ENCODE measurements at regions not wholly inside any gene's neighbourhood (a gene's known extent, or its start where the extent isn't known, plus 50 kb on each side); places are given as distances from the start of the nearest gene placed in this dataset.

DNA sequence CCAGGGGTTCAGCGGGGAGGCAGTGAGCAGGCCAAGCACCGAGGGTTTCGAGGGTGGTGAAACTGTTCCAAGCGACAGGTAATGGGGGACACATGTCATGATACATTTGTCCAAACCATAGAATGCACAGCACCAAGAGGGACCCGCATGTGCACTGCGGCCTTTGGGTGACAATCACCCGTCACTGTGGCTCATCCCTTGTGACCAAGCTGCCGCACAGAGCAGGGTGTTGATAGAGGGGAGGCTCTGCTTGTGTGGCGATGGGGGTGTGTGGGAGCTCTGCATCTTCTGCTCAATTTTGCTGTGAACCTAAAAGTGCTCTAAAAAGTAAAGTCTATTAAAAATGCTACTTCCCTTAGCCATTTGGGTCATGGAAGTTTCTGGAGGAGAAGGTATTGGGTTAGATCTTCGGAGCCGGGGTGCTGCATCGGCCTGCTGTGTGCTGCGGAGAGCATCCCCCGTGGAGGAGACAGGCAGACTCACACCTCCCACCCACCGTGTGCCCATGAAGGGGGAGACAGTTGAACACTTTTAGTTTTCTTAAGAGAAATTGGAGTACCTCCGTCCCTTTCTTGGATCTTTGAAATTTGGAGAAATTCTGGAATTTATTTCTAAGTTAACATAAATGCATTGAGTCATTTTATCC is 280.4 kb upstream of the IRX2 start:
- no peak for DNase-seq (ENCODE audit: missing footprints)
- intact Hi-C loops (cut with DNase I), result no loop called here
- ATAC-seq, result no peak

DNA sequence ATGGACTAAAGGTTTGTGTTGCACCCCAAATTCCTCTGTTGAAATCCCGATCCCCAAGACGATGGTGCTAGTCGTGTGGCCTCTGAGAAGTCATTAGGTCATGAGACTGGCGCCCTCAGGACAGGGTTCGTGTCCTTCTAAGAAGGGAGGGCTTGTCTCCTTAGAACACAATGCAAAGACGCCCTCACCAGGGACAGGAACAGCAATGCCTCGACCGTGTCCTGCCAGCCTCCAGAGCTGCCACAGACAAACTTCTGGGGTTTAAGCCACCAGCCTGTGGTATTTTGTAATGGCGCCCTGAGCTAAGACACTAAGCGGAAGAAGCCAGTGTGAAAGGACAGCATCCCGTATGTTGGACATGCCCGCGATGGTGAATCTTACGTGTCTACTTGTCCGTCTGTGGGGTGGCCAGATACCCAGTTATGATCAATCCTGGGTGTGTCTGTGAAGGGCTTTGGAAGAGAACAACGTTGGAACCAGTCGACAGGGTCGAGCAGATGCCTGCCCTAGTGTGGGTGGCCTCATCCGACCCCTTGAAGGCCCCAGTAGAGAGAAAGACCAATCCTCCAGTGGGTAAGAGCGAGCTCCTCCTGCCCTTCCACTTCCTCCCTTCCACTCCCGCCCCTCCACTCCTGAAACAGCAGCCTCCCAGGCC is 279.2 kb upstream of the IRX2 start:
- ATAC-seq, result no peak
- no peak for DNase-seq (ENCODE audit: missing footprints)
- intact Hi-C loops (cut with DNase I), result no loop called here

DNA sequence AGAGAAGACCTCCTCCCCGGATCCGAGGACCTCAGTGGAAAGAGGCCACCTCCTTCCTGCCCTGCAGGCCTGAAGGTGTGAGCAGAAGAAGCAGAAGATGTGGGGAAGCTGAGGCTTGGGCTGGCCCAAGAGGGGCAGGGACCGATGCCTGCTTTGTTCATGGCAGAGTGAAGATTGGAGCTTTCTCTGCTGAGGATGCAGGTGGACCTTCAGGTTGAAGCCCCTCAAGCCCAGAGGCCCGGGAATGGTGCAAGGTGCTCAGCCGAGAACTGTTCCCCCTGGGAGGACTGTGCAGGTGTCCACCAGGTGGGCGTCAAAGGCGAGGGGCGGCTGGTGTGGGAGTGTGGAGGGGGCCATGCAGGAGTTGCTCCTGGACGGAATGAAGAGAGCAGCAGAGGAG is 277.9 kb upstream of the IRX2 start:
- intact Hi-C loops (cut with DNase I), result no loop called here
- ATAC-seq (no peak), DNase-seq (ENCODE audit: missing footprints) (no peak)

GRCh38 chr5:3027866-3028635 is 276.6 kb upstream of the IRX2 start:
- ATAC-seq (no peak), DNase-seq (ENCODE audit: missing footprints) (no peak)
- intact Hi-C loops (cut with DNase I), result no loop called here

GRCh38 chr5:3027185-3027865 is 275.8 kb upstream of the IRX2 start:
- DNase-seq (ENCODE audit: missing footprints) (no peak), ATAC-seq (no peak)
- intact Hi-C loops (cut with DNase I), result no loop called here

GRCh38 chr5:3026651-3027050 is 275.2 kb upstream of the IRX2 start:
- no peak for ATAC-seq
- DNase-seq (ENCODE audit: missing footprints), result no peak
- intact Hi-C loops (cut with DNase I), result no loop called here

GRCh38 chr5:3026099-3026498 is 274.6 kb upstream of the IRX2 start:
- no peak for ATAC-seq
- intact Hi-C loops (cut with DNase I), result no loop called here
- no peak for DNase-seq (ENCODE audit: missing footprints)

GRCh38 chr5:3025392-3025791 is 273.9 kb upstream of the IRX2 start:
- ATAC-seq, result no peak

GRCh38 chr5:3024976-3025375 is 273.5 kb upstream of the IRX2 start:
- no peak for DNase-seq (ENCODE audit: missing footprints)
- intact Hi-C loops (cut with DNase I), result no loop called here
- no peak for ATAC-seq

More at GRCh38 chr5:3025392-3025791, 273.9 kb upstream of the IRX2 start:
- intact Hi-C loops (cut with DNase I), result no loop called here
- DNase-seq (ENCODE audit: missing footprints), result no peak

DNA sequence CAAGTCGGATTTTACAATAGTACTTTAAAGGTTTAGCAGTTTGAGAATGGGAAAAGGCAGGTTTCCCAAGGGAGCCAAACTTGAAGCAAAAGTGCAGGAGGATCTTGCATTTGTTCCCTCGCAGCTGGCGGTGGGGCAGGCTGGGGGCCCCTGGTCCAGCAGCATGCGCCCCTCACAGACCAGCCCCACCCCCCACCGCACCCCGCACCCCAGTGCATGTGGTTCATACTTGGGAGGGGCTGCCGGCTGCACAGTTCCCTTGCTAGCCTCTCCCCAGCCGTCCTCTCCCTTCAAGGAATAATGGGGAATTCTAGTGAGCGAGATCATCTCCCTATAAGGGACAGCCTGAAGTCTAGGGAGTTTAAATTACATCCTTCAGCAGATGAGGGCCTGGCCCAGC is 273.1 kb upstream of the IRX2 start:
- no peak for DNase-seq (ENCODE audit: missing footprints)
- ATAC-seq, result no peak
- intact Hi-C loops (cut with DNase I), result no loop called here

DNA sequence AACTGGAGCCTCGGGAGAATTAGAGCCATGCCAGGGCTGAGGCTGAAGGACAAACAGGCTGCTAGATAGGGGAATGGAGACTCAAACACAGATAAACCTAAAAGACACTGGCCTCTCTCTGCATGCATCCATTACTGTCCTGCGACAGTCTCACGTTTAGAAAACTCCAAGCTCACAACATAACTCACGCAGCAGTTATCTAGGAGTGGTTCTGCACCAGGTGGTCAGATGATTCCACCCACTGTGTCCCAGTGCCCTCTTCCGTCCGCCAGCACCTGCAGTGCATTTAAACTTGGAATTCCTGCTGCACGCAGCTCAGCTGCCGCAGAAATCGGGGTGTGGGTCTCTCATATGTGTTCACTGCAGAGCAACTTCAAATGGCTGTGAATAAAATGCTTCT is 272.6 kb upstream of the IRX2 start:
- ATAC-seq (no peak), DNase-seq (ENCODE audit: missing footprints) (no peak)
- intact Hi-C loops (cut with DNase I), result no loop called here

DNA sequence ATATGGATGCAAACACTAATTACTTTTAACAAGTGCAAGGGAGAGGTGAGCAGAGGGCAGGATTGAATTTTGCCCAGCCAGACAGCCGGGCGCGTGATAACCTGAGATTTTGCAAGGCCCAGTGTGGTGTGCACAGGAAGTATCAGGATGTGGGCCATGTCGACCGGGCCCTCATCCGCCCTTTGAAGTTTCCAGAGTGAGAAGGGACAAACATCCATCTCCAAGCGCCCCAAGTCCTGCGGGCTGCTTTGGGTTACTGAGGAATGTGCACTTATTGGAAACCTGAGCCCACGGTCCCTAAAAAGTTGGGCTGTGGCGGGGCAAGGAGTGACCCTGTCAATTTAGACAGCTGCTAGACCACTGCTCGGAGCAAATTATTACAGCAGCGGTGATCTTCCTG is 272.2 kb upstream of the IRX2 start:
- ATAC-seq (no peak), DNase-seq (ENCODE audit: missing footprints) (no peak)
- intact Hi-C loops (cut with DNase I), result no loop called here

DNA sequence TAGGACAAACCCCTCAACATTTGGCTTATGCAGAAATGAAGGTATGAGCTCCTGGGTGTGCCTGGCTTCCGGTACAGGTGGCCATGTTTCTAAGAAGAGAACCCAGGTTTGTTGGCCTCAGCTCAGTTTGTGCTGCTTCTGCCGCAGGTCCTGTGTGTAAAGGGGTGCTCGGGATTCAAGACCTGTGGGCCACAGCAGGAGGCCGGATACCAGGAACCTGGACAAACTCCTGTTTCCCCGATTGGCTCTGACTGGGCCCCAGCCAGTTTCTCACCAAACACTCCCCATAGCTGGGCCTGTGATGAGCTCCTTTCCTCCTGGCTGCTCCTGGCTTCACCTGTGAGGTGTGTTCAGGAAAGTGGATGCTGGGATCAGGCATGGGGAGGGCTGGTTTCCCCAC is 271.2 kb upstream of the IRX2 start:
- DNase-seq (ENCODE audit: missing footprints) (no peak), ATAC-seq (no peak)
- intact Hi-C loops (cut with DNase I), result no loop called here

- no peak for DNase-seq (ENCODE audit: missing footprints)
- ATAC-seq, result no peak
- intact Hi-C loops (cut with DNase I), result no loop called here
These were observed 268.9 kb upstream of the IRX2 start for GRCh38 chr5:3020426-3020825.

DNA sequence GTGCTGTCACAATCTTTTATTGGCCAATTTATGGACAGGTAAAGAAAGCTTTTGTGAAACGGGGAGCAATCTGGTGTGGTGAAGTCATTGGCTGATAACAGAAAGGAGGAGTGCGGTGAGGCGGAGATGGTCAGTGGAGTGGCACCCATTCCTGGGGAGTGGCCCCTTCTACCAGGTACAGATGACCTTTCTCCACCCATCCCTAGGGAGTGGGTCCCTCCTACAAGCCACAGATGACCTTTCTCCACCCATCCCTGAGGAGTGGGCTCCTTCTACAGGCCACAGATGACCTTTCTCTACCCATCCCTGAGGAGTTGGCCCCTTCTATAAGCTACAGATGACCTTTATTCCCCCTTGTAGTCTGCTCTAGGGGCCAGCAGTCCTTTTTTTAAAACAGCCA is 267.6 kb upstream of the IRX2 start:
- intact Hi-C loops (cut with DNase I), result no loop called here
- DNase-seq (ENCODE audit: missing footprints) (no peak), ATAC-seq (no peak)

DNA sequence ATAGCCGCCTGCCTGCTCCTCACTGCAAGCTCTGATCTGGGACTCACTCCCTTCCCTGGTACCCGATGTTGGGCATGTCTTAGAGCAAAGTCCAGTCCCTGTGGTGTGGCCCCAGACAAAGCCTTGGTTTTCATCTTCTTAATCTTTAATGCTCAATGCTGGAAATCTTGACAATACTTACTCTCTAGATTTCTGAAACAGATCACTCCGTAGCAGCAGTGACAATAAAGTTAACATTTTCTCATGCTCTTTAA is 260.2 kb upstream of the IRX2 start:
- no peak for ATAC-seq
- no peak for DNase-seq (ENCODE audit: missing footprints)
- intact Hi-C loops (cut with DNase I), result no loop called here

- ATAC-seq, result no peak
- intact Hi-C loops (cut with DNase I), result no loop called here
- DNase-seq (ENCODE audit: missing footprints), result no peak
These were observed 259.7 kb upstream of the IRX2 start for GRCh38 chr5:3010953-3011763.

DNA sequence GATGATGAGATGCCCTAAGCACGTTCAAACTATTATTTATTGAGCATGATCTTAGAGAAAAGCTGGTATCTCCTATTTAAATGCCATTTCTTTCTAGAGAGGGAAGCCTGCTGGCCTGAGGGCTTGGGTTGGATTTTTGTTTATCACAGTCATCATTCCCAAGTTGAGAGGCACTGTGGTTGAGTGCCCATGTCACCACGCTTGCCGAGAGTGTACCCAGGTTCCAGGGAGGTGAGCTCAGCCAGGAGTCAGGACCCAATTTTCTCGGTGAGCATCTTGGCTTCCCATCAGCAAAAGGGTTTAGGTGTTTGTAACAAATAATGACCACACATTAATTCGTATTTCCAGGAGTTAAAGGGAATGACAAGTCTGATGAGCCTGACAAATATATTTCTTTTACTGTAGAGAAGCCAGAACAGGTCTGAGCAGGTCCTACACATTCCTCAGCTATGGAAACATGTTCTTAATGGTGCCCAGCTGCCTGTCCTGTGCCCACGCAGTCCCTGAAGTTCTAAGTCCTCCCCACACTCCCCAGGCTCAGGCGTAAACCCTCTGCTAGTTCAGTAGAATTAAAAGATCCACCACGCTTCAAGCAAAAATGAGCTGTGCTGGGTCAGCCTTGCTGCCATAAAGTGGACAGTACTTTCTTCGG is 258.9 kb upstream of the IRX2 start:
- intact Hi-C loops (cut with DNase I), result no loop called here
- DNase-seq (ENCODE audit: missing footprints), result no peak
- no peak for ATAC-seq

DNA sequence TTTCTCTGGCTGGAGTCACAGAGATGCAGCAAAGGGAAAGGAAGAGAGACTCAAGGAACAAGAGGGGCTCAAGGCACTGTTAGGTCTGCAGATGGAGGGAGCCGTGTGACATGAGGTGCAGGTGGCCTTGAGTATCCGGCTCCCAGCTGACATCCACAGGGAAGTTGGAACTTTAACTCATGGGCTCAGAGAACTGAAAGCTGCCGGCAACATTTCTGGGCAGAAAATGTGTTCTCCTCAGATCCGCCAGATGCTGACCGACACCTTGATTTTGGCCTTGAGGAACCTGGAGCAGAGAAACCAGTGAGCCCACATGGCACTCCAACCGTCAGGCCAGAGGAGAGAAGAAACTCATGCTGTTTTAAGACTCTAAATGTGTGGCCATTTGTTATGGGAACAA is 258.1 kb upstream of the IRX2 start:
- ATAC-seq (no peak), DNase-seq (ENCODE audit: missing footprints) (no peak)
- intact Hi-C loops (cut with DNase I), result no loop called here
